Chondrocyte (in vitro differentiated cells): ENCODE measurements at regions not wholly inside any gene's neighbourhood (a gene's known extent, or its start where the extent isn't known, plus 50 kb on each side); places are given as distances from the start of the nearest gene placed in this dataset.

Source experiments
- DNase-seq: peaks from one replicate; pipeline ENCODE4 v3.0.0; 2021; ENCODE audit warnings: mixed read lengths, low spot score
- H3K27ac Mint-ChIP-seq: one replicate; pipeline ENCODE4 v1.8.0; 2021; ENCODE audit warnings: mild to moderate bottlenecking, moderate library complexity, mixed read lengths; ENCODE audit not compliant: unreplicated experiment
- H3K27me3 Mint-ChIP-seq: 2 replicates; pipeline ENCODE4 v1.8.0; 2021; ENCODE audit warnings: low read depth, mixed read lengths
- H3K36me3 Mint-ChIP-seq: 2 replicates; pipeline ENCODE4 v1.8.0; 2021; ENCODE audit warnings: low read depth, mixed read lengths
- H3K4me1 Mint-ChIP-seq: 2 replicates; pipeline ENCODE4 v1.8.0; 2021; ENCODE audit warnings: low read depth, mild to moderate bottlenecking, mixed read lengths
- H3K4me3 Mint-ChIP-seq: one replicate; pipeline ENCODE4 v1.8.0; 2021; ENCODE audit warnings: mild to moderate bottlenecking, moderate library complexity, mixed read lengths; ENCODE audit not compliant: unreplicated experiment
- H3K9me3 Mint-ChIP-seq: 2 replicates; pipeline ENCODE4 v1.8.0; 2021; ENCODE audit warnings: low read depth, mixed read lengths
- TF ChIP-seq, protein P1 (sequence below): fragments of 200-600 bp; sonication (generic); IDR thresholded peaks from 2 replicates; pipeline ENCODE4 v1.5.0; 2021; ENCODE audit warnings: antibody characterized with exemption, mild to moderate bottlenecking, moderate library complexity

DNA sequence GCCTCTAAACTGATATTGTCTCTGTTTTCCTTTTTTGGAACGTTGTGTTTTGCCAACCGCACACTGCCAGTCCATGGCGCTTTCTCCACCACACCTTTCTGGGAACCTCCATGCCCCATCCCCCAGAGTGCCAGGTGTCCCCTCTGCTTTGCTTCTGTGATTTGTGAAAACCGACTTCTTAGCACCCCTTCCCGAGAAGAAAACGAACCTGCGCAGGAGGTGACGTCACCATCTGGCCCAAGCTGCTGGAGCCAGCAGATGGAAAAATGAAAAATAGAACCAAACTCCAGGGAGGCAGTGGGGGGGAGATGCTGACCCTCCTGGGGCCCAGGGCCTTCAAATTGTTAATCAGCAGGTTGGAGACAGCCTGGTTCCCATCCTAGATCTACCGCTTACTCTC is 103.8 kb downstream of the HTR5A start:
- TF ChIP-seq, protein P1, sequence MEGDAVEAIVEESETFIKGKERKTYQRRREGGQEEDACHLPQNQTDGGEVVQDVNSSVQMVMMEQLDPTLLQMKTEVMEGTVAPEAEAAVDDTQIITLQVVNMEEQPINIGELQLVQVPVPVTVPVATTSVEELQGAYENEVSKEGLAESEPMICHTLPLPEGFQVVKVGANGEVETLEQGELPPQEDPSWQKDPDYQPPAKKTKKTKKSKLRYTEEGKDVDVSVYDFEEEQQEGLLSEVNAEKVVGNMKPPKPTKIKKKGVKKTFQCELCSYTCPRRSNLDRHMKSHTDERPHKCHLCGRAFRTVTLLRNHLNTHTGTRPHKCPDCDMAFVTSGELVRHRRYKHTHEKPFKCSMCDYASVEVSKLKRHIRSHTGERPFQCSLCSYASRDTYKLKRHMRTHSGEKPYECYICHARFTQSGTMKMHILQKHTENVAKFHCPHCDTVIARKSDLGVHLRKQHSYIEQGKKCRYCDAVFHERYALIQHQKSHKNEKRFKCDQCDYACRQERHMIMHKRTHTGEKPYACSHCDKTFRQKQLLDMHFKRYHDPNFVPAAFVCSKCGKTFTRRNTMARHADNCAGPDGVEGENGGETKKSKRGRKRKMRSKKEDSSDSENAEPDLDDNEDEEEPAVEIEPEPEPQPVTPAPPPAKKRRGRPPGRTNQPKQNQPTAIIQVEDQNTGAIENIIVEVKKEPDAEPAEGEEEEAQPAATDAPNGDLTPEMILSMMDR = no peak
- Mint-ChIP-seq H3K27ac (no peak overlapping the region), H3K27me3 (peaks cover 24% of the 10 kb centered on the region), H3K4me1 (no peaks in the 10 kb centered on the region), H3K36me3 (no peaks in the 10 kb centered on the region), H3K9me3 (peaks cover 13% of the 10 kb centered on the region), H3K4me3 (no peak overlapping the region)
- DNase-seq = no peak

DNA sequence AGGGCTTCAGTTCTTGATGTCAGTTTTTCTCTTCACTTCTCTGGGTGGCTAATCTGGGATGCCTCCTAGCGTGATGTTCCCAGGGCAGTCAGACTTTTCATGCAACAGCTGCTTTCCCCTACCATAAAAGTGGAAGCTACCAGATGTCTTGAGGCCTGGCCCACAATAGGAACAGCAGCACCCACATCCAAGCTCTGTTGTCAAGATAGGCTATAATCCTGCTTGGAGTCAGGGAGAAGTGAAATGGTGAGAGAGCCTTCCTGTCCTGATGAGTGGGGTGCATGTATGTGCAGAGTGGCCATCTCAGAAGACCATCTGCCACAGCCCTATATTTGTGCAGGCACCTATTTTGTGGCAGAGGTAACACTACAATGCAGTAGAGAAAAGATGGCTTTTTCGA is 108.0 kb downstream of the HTR5A start:
- no peaks in the 10 kb centered on the region for H3K4me1 Mint-ChIP-seq
- H3K27ac Mint-ChIP-seq = no peak overlapping the region
- DNase-seq = no peak
- peaks cover 18% of the 10 kb centered on the region for H3K27me3 Mint-ChIP-seq
- TF ChIP-seq, protein P1 = no peak
- H3K36me3 Mint-ChIP-seq = peaks cover 4% of the 10 kb centered on the region
- H3K9me3 Mint-ChIP-seq = peaks cover 22% of the 10 kb centered on the region
- no peak overlapping the region for H3K4me3 Mint-ChIP-seq

DNA sequence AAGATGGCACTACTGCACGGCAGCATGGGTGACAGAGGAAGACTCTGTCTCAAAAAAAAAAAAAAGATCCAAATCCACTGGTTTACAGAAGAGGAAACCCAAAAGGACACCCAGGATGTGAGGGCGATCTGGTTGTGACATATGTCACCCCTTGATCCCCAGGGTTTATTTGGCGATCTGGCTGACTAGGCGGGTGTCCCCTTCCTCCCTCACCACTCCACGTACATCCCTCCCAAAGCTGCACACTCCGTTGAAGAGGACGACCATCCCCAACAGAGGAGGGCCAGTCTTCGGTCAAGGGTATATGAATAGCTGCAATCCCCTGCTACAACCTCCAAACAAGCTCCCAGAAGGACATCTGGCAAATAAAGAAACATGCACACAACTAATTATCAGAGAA is 111.6 kb downstream of the HTR5A start:
- Mint-ChIP-seq H3K4me3 (no peak overlapping the region), H3K36me3 (peaks cover 12% of the 10 kb centered on the region), H3K27ac (no peak overlapping the region), H3K27me3 (peaks cover 16% of the 10 kb centered on the region), H3K4me1 (no peaks in the 10 kb centered on the region), H3K9me3 (peaks cover 47% of the 10 kb centered on the region)
- DNase-seq = no peak
- TF ChIP-seq, protein P1 = no peak

DNA sequence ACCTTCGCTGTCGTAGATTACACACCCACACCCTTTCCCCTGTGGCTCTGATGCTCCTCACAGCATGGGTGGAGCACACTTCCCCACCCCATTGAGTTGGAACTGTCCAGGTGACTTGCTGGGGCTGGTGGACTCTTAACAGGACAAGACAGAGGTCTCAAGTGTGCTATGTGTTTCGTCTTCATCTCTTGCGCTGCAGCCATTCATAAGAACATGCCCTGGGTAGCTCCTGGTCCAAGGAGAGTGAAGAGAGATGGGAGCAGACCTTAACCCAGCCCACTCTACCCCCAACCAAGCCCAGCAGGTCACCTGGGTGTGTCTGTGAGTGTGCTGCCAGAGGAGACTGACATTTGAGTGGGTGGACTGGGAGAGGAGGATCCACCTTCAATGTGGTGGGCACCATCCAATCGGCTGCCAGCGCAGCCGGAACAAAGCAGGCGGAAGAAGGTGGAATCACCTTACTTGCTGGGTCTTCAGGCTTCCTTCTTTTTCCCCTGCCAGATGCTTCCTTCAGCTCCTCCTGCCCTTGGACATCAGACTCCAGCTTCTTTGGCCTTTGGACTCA is 112.4 kb downstream of the HTR5A start:
- no peak overlapping the region for H3K4me3 Mint-ChIP-seq
- H3K27ac Mint-ChIP-seq = no peak overlapping the region
- no peaks in the 10 kb centered on the region for H3K4me1 Mint-ChIP-seq
- H3K36me3 Mint-ChIP-seq = peaks cover 12% of the 10 kb centered on the region
- TF ChIP-seq, protein P1 = no peak
- peaks cover 16% of the 10 kb centered on the region for H3K27me3 Mint-ChIP-seq
- DNase-seq = no peak
- peaks cover 42% of the 10 kb centered on the region for H3K9me3 Mint-ChIP-seq

DNA sequence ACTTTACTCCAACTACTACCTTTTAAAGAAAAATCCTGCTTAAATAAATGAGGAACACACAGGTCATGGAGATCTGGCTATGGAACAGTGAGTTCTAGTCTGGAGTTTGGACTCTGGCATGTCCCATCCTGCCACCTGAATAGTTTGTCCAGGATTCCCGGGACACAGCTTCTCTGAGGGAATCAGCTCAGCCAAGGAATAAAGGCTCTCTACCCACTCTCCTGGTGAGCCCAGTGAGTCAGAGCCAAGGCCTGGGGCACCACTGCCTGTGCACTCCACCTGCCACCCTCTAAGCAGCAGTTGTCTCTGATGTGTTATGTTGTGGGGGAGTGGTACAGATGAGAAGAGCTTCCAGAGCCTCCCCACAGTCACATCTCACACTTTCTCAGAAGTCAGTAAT is 113.5 kb downstream of the HTR5A start:
- H3K4me3 Mint-ChIP-seq = no peak overlapping the region
- peaks cover 14% of the 10 kb centered on the region for H3K27me3 Mint-ChIP-seq
- H3K36me3 Mint-ChIP-seq = peaks cover 12% of the 10 kb centered on the region
- H3K4me1 Mint-ChIP-seq = no peaks in the 10 kb centered on the region
- no peak for DNase-seq
- no peak overlapping the region for H3K27ac Mint-ChIP-seq
- TF ChIP-seq, protein P1 = no peak
- peaks cover 36% of the 10 kb centered on the region for H3K9me3 Mint-ChIP-seq
